ENCODE measurements at regions not wholly inside any gene's neighbourhood (a gene's known extent, or its start where the extent isn't known, plus 50 kb on each side); places are given as distances from the start of the nearest gene placed in this dataset.

DNA sequence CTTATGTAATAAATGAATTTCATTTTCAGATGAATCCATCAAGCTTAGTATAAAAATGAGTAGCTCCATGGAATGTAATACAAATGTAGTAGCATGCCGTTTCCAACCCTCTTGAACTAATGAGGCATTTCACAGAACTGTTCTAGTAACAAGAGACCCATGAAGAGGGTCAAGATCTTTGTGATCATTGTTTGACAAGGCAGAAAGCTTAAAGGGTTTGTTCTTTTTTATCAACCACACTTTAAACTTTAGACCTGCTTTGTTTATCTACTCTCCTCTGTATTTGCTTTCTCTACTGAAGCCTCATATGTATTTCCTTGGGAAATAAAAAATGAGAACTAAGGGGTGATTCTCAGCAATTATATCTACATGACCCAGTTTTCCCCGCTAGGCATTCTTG lies 513.9 kb downstream of the ARAP2 start:
- H3K4me3 ChIP-seq (ENCODE audit: low read depth in 1 of 2, low read length in 2 of 2), result no peak overlapping the region
- H3K27ac ChIP-seq (ENCODE audit: low read depth in 2 of 2, low read length in 1 of 2), result no peak overlapping the region
- H3K27me3 ChIP-seq (ENCODE audit: control insufficient read depth in 1 of 2, insufficient read depth in 2 of 2, low read length in 2 of 2), result no peaks in the 10 kb centered on the region
- H3K9me3 ChIP-seq (ENCODE audit: control insufficient read depth in 2 of 2, insufficient read depth in 1 of 2, low read depth in 1 of 2, low read length in 1 of 2), result peaks cover 0 to 2% of the 10 kb centered on the region in 2 donors
- WGBS, 2 donors, result 30 to 52% methylated on average over 2 of the region's 2 CpGs
- no peaks in the 10 kb centered on the region for H3K4me1 ChIP-seq (ENCODE audit: control insufficient read depth in 2 of 2, insufficient read depth in 2 of 2, low read length in 1 of 2)
- H3K36me3 ChIP-seq (ENCODE audit: control insufficient read depth in 2 of 2, insufficient read depth in 2 of 2, low read length in 1 of 2), result no peaks in the 10 kb centered on the region

DNA sequence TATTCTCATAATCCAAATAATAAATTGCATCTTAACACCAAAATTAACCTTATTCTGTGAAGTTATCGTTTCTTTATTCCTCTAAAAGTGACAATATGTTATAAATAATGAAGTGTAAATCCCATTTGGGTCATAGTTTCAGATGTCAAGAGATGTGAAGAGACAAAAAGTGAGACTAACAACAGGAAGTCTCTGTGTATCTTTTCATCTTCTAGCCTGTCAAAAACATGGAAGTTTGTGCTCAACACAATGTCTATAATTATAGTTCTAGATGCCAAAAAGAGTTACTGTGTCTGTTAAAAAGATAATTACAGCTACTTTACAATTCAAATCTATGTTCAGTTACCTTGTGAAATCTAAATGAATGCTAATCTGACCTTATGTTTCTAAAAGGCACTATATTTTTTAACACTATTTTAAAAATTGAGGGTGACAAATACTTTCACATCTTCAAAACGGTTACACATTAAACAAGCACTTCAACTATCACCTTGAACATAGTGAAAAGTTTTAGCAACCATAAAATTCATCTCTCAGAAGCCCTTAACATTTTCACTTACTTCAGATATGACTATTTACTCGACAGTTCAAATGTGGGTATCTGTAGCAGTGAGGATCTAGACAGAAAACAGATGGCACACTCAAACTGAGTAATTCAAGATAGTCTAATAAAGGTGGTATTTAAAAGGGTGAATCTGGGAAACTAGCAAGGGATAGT lies 509.8 kb downstream of the ARAP2 start:
- WGBS, 2 donors, result 53 to 54% methylated on average over 3 of the region's 3 CpGs
- Histone ChIP-seq H3K4me1 (ENCODE audit: control insufficient read depth in 2 of 2, insufficient read depth in 2 of 2, low read length in 1 of 2) (no peaks in the 10 kb centered on the region), H3K27ac (ENCODE audit: low read depth in 2 of 2, low read length in 1 of 2) (no peak overlapping the region), H3K27me3 (ENCODE audit: control insufficient read depth in 1 of 2, insufficient read depth in 2 of 2, low read length in 2 of 2) (no peaks in the 10 kb centered on the region), H3K36me3 (ENCODE audit: control insufficient read depth in 2 of 2, insufficient read depth in 2 of 2, low read length in 1 of 2) (no peaks in the 10 kb centered on the region), H3K9me3 (ENCODE audit: control insufficient read depth in 2 of 2, insufficient read depth in 1 of 2, low read depth in 1 of 2, low read length in 1 of 2) (peaks cover 0 to 2% of the 10 kb centered on the region in 2 donors), H3K4me3 (ENCODE audit: low read depth in 1 of 2, low read length in 2 of 2) (no peak overlapping the region)

DNA sequence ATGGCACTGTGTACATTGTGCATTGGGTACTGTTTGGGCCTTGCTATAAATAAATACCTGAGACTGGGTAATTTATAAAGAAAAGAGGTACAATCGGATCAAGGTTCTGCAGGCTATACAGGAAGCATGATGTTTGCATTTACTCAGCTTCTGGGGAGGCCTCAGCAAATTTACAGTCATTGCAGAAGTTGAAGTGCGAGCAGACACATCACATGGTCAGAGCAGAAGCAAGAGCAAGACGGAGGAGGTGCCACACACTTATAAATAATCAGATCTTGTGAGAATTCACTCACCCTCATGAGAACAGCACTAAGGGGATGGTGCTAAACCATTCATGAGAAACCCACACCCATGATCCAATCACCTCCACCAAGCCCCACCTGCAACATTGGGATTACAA lies 505.0 kb downstream of the ARAP2 start:
- no peaks in the 10 kb centered on the region for H3K4me1 ChIP-seq (ENCODE audit: control insufficient read depth in 2 of 2, insufficient read depth in 2 of 2, low read length in 1 of 2)
- no peaks in the 10 kb centered on the region for H3K36me3 ChIP-seq (ENCODE audit: control insufficient read depth in 2 of 2, insufficient read depth in 2 of 2, low read length in 1 of 2)
- no peak overlapping the region for H3K4me3 ChIP-seq (ENCODE audit: low read depth in 1 of 2, low read length in 2 of 2)
- no peaks in the 10 kb centered on the region for H3K9me3 ChIP-seq (ENCODE audit: control insufficient read depth in 2 of 2, insufficient read depth in 1 of 2, low read depth in 1 of 2, low read length in 1 of 2)
- 54 to 62% methylated on average over 3 of the region's 3 CpGs for WGBS, 2 donors
- no peaks in the 10 kb centered on the region for H3K27me3 ChIP-seq (ENCODE audit: control insufficient read depth in 1 of 2, insufficient read depth in 2 of 2, low read length in 2 of 2)
- H3K27ac ChIP-seq (ENCODE audit: low read depth in 2 of 2, low read length in 1 of 2), result no peak overlapping the region

DNA sequence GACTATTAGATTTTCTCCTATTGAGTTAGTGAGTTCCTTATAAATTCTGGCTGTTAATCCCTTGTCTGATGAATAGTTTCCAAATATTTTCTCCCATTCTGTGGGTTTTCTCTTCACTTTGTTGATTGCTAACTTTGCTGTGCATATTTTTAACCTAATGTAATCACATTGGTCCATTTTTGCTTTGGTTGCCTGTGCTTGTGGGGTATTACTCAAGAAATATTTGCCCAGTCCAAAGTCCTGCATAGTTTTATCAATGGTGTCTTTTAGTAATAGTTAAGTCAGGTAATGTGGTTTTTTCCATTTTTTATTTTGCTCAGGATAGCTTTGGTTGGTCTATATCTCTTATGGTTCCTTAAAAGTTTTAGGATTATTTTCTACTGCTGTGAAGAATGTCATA lies 490.3 kb downstream of the ARAP2 start:
- Histone ChIP-seq H3K27ac (ENCODE audit: low read depth in 2 of 2, low read length in 1 of 2) (no peak overlapping the region), H3K4me3 (ENCODE audit: low read depth in 1 of 2, low read length in 2 of 2) (no peak overlapping the region), H3K9me3 (ENCODE audit: control insufficient read depth in 2 of 2, insufficient read depth in 1 of 2, low read depth in 1 of 2, low read length in 1 of 2) (no peaks in the 10 kb centered on the region), H3K4me1 (ENCODE audit: control insufficient read depth in 2 of 2, insufficient read depth in 2 of 2, low read length in 1 of 2) (no peaks in the 10 kb centered on the region), H3K27me3 (ENCODE audit: control insufficient read depth in 1 of 2, insufficient read depth in 2 of 2, low read length in 2 of 2) (no peaks in the 10 kb centered on the region), H3K36me3 (ENCODE audit: control insufficient read depth in 2 of 2, insufficient read depth in 2 of 2, low read length in 1 of 2) (no peaks in the 10 kb centered on the region)

DNA sequence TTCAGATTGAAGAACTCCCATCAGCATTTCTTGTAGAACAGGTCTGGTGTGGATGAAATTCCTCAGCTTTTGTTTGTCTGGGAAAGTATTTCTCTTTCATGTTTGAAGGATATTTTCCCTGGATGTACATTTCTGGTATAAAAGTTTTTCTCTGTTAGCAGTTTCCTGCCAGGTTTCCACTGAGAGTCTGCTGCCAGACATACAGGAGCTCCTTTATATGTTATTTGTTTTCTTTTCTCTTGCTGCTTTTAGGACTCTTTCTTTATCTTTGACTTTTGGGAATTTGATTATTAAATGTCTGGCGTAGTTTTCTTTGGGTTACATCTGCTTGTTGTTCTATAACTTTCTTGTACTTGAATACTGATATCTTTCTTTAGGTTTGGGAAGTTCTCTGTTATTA lies 486.5 kb downstream of the ARAP2 start:
- Histone ChIP-seq H3K9me3 (ENCODE audit: control insufficient read depth in 2 of 2, insufficient read depth in 1 of 2, low read depth in 1 of 2, low read length in 1 of 2) (no peaks in the 10 kb centered on the region), H3K4me1 (ENCODE audit: control insufficient read depth in 2 of 2, insufficient read depth in 2 of 2, low read length in 1 of 2) (no peaks in the 10 kb centered on the region), H3K27ac (ENCODE audit: low read depth in 2 of 2, low read length in 1 of 2) (no peak overlapping the region), H3K36me3 (ENCODE audit: control insufficient read depth in 2 of 2, insufficient read depth in 2 of 2, low read length in 1 of 2) (no peaks in the 10 kb centered on the region), H3K4me3 (ENCODE audit: low read depth in 1 of 2, low read length in 2 of 2) (no peak overlapping the region), H3K27me3 (ENCODE audit: control insufficient read depth in 1 of 2, insufficient read depth in 2 of 2, low read length in 2 of 2) (no peaks in the 10 kb centered on the region)
- 42 to 45% methylated on average over 1 of the region's 1 CpG for WGBS, 2 donors

DNA sequence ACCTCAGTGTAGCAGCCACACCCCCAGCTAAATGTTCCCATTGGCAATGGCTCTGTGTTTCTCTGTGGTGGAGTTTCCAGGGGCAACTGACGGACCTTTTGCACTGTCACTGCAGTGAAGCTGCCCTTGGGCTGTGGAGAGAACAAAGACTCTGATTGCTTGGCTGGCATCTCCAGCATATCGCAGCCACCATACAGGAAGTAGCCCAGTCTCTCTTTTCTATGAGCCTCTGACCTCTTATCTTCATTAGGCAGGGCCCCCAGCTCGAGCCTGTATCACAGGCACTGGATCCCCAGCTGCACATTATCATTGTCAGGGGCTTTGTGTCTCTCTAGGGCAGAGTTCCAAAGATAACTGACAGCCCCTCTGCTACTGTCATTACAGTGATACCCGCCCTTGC lies 483.5 kb downstream of the ARAP2 start:
- H3K27ac ChIP-seq (ENCODE audit: low read depth in 2 of 2, low read length in 1 of 2), result no peak overlapping the region
- no peak overlapping the region for H3K4me3 ChIP-seq (ENCODE audit: low read depth in 1 of 2, low read length in 2 of 2)
- no peaks in the 10 kb centered on the region for H3K36me3 ChIP-seq (ENCODE audit: control insufficient read depth in 2 of 2, insufficient read depth in 2 of 2, low read length in 1 of 2)
- no peaks in the 10 kb centered on the region for H3K9me3 ChIP-seq (ENCODE audit: control insufficient read depth in 2 of 2, insufficient read depth in 1 of 2, low read depth in 1 of 2, low read length in 1 of 2)
- 48 to 52% methylated on average over 4 of the region's 4 CpGs for WGBS, 2 donors
- H3K4me1 ChIP-seq (ENCODE audit: control insufficient read depth in 2 of 2, insufficient read depth in 2 of 2, low read length in 1 of 2), result no peaks in the 10 kb centered on the region
- H3K27me3 ChIP-seq (ENCODE audit: control insufficient read depth in 1 of 2, insufficient read depth in 2 of 2, low read length in 2 of 2), result no peaks in the 10 kb centered on the region

DNA sequence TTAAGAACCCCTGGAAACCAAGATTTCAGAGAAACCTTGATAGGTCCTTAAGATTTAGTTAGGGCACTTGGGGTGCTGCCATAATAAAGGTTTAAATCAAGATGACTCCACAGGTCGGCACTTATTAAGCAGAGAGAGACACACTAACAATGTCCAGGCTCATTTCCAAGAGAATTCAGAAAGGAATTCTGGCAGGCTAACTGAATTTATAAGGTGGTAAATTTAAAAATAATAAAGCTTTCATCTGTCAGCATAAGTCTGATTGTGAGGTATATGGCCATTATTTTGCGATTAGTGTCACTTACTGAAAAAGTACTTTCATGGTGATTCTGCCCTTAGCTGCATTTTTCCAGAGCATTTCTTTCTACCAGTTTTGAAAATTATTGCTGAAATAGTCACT lies 472.7 kb downstream of the ARAP2 start:
- WGBS, 2 donors, result 57 to 66% methylated on average over 2 of the region's 2 CpGs

DNA sequence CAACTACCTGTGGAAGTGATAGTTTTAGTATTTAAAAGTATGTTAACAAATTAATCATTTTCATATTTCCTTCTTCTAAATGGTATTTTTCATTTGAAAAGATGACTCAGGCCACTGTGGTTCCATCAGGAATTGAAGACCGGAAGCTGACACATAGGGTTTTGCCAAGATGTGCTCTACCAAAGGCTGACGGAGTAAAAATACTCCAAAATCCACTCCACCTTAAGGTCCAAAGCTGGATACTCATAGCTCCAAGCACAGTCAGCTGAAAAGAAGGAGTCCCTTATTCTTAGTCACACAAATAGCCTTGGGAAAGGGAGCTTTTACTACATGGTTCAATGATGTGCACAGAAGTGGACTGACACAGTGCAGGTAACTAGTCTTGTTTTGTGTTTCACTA lies 472.0 kb downstream of the ARAP2 start:
- 80 to 81% methylated on average over 2 of the region's 2 CpGs for WGBS, 2 donors
- H3K36me3 ChIP-seq (ENCODE audit: control insufficient read depth in 2 of 2, insufficient read depth in 2 of 2, low read length in 1 of 2), result no peaks in the 10 kb centered on the region
- H3K27ac ChIP-seq (ENCODE audit: low read depth in 2 of 2, low read length in 1 of 2), result no peak overlapping the region
- H3K4me3 ChIP-seq (ENCODE audit: low read depth in 1 of 2, low read length in 2 of 2), result no peak overlapping the region
- H3K27me3 ChIP-seq (ENCODE audit: control insufficient read depth in 1 of 2, insufficient read depth in 2 of 2, low read length in 2 of 2), result no peaks in the 10 kb centered on the region
- H3K4me1 ChIP-seq (ENCODE audit: control insufficient read depth in 2 of 2, insufficient read depth in 2 of 2, low read length in 1 of 2), result no peaks in the 10 kb centered on the region
- no peaks in the 10 kb centered on the region for H3K9me3 ChIP-seq (ENCODE audit: control insufficient read depth in 2 of 2, insufficient read depth in 1 of 2, low read depth in 1 of 2, low read length in 1 of 2)

More for the DNA sequence above, 472.7 kb downstream of the ARAP2 start:
- no peaks in the 10 kb centered on the region for H3K27me3 ChIP-seq (ENCODE audit: control insufficient read depth in 1 of 2, insufficient read depth in 2 of 2, low read length in 2 of 2)
- H3K27ac ChIP-seq (ENCODE audit: low read depth in 2 of 2, low read length in 1 of 2), result no peak overlapping the region
- no peak overlapping the region for H3K4me3 ChIP-seq (ENCODE audit: low read depth in 1 of 2, low read length in 2 of 2)
- H3K36me3 ChIP-seq (ENCODE audit: control insufficient read depth in 2 of 2, insufficient read depth in 2 of 2, low read length in 1 of 2), result no peaks in the 10 kb centered on the region
- H3K9me3 ChIP-seq (ENCODE audit: control insufficient read depth in 2 of 2, insufficient read depth in 1 of 2, low read depth in 1 of 2, low read length in 1 of 2), result no peaks in the 10 kb centered on the region
- no peaks in the 10 kb centered on the region for H3K4me1 ChIP-seq (ENCODE audit: control insufficient read depth in 2 of 2, insufficient read depth in 2 of 2, low read length in 1 of 2)

DNA sequence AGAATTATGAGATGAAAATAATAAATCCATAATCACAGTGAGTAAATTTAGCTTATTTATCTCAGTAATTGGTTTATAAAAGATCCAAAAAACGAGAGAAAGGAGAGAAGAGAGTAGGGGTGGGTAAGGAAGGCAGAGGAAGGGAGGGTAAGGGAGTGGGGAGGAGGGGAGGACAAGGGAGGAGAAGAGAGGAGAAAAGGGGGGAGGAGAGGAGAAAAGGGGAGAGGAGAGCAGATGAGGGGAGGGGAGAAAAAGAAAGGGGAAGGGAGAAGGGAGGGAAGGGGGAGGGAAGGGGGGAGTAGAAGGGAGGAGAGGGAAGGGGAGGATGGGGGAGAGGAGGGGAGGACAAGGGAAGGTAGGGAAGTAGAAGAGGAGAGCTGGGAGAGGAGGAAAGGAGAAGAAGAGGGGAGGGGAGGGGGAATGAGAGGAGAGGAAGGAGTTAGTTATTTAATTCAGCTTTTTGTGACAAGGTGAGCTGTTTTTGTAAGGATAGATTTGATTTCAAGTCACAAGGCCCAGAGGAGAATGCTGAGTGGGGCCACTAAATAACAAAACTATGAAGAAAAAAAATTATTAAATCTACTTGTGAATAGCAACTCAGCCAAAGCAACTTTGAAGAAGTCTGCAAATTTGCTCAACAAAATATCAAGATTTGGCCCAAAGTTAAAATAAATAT lies 454.3 kb downstream of the ARAP2 start:
- H3K27me3 ChIP-seq (ENCODE audit: control insufficient read depth in 1 of 2, insufficient read depth in 2 of 2, low read length in 2 of 2), result no peaks in the 10 kb centered on the region
- no peak overlapping the region for H3K27ac ChIP-seq (ENCODE audit: low read depth in 2 of 2, low read length in 1 of 2)
- no peaks in the 10 kb centered on the region for H3K9me3 ChIP-seq (ENCODE audit: control insufficient read depth in 2 of 2, insufficient read depth in 1 of 2, low read depth in 1 of 2, low read length in 1 of 2)
- no peaks in the 10 kb centered on the region for H3K4me1 ChIP-seq (ENCODE audit: control insufficient read depth in 2 of 2, insufficient read depth in 2 of 2, low read length in 1 of 2)
- H3K36me3 ChIP-seq (ENCODE audit: control insufficient read depth in 2 of 2, insufficient read depth in 2 of 2, low read length in 1 of 2), result no peaks in the 10 kb centered on the region
- WGBS, 2 donors, result 34 to 41% methylated on average over 1 of the region's 1 CpG
- H3K4me3 ChIP-seq (ENCODE audit: low read depth in 1 of 2, low read length in 2 of 2), result no peak overlapping the region

All from esophagus (tissue), 2 donors.